GM12878 (cell line): ENCODE measurements at regions not wholly inside any gene's neighbourhood (a gene's known extent, or its start where the extent isn't known, plus 50 kb on each side); places are given as distances from the start of the nearest gene placed in this dataset.

ENCODE experiments used
- ATAC-seq: fragments of 200-7000 bp; cut with Tn5 transposase; 3 replicates; pipeline ENCODE4 v1.9.1; 2020; ENCODE audit warnings: mild to moderate bottlenecking, moderate library complexity
- BruUV-seq: library from RNA; stranded (reverse); fragments of 400-500 nt; replicated peaks from 2 replicates; lab custom pipeline; 2021; lab: Mats Ljungman, UMichigan
- CTCF ChIA-PET: fragments of 300-600 bp; sonication (Branson Sonifier 250); formaldehyde crosslinking; extraction: SDS; loops from one replicate; lab custom pipeline; 2021; ENCODE audit warnings: inconsistent platforms; lab: Yijun Ruan, JAX
- POLR2A ChIA-PET: fragments of 350-600 bp; formaldehyde crosslinking; extraction: SDS; loops from one replicate; lab custom pipeline; 2021; ENCODE audit warnings: inconsistent platforms; lab: Charles Lee
- RAD21 ChIA-PET: fragments of 300-600 bp; sonication (Branson Sonifier 250); formaldehyde crosslinking; loops from one replicate; lab custom pipeline; 2023; ENCODE audit warnings: antibody characterized with exemption; ENCODE audit not compliant: unreplicated experiment; lab: Charles Lee
- SMC1A ChIA-PET: fragments of 300-600 bp; sonication (Branson Sonifier 250); formaldehyde crosslinking; loops from one replicate; lab custom pipeline; 2023; ENCODE audit not compliant: unreplicated experiment, uncharacterized antibody; lab: Charles Lee
- DNase-seq: peaks from one replicate; pipeline ENCODE4 v3.0.0-alpha.2; 2011; ENCODE audit warnings: low read depth, low spot score
- FAIRE-seq: peaks from 3 replicates; lab custom pipeline; 2011; peaks lifted over from hg19 to GRCh38; lab: Jason Lieb, UNC
- H2AFZ ChIP-seq: 2 replicates; pipeline ENCODE4 v1.6.0; 2011; ENCODE audit warnings: low read depth, low read length, control low read depth; ENCODE audit not compliant: control insufficient read depth
- H3K27ac ChIP-seq: 2 replicates; pipeline ENCODE4 v1.5.1; 2011; ENCODE audit warnings: control low read depth; ENCODE audit not compliant: control insufficient read depth, insufficient read depth
- H3K27me3 ChIP-seq, 2 experiments: replicated peaks in 1 of 2; 2 replicates each; pipeline versions ENCODE4 v1.6.0 to v1.6.1; 2011; ENCODE audit warnings: low read length in 1 of 2; ENCODE audit not compliant: control insufficient read depth in 2 of 2, insufficient read depth in 2 of 2
- H3K36me3 ChIP-seq, 2 experiments: 2 replicates each; pipeline ENCODE4 v1.5.1; 2011; ENCODE audit warnings: low read length in 1 of 2; ENCODE audit not compliant: control insufficient read depth in 2 of 2, insufficient read depth in 2 of 2
- H3K4me1 ChIP-seq: 2 replicates; pipeline ENCODE4 v1.6.1; 2011; ENCODE audit warnings: mild to moderate bottlenecking, low read length, moderate library complexity, mixed read lengths; ENCODE audit not compliant: control insufficient read depth, insufficient read depth
- H3K4me2 ChIP-seq: 2 replicates; pipeline ENCODE4 v1.6.0; 2011; ENCODE audit warnings: control low read depth; ENCODE audit not compliant: control insufficient read depth, insufficient read depth
- H3K4me3 ChIP-seq: fragments of 200-600 bp; sonication (generic); 2 replicates; pipeline ENCODE4 v1.5.1; 2016
- H3K79me2 ChIP-seq: 2 replicates; pipeline ENCODE4 v1.6.0; 2011; ENCODE audit warnings: low read length; ENCODE audit not compliant: control insufficient read depth, insufficient read depth
- H3K9ac ChIP-seq: 2 replicates; pipeline ENCODE4 v1.8.0; 2011; ENCODE audit warnings: low read length, control low read depth, mixed read lengths; ENCODE audit not compliant: control insufficient read depth, insufficient read depth
- H3K9me3 ChIP-seq: replicated peaks from 3 replicates; pipeline ENCODE4 v1.5.1; 2011; ENCODE audit warnings: mild to moderate bottlenecking, low read length; ENCODE audit not compliant: control insufficient read depth, insufficient read depth
- H4K20me1 ChIP-seq: 2 replicates; pipeline ENCODE4 v1.6.0; 2011; ENCODE audit not compliant: control insufficient read depth, insufficient read depth
- ATF7 ChIP-seq: fragments of 450-650 bp; IDR thresholded peaks from 2 replicates; pipeline ENCODE4 v1.6.1; 2016; ENCODE audit warnings: low read depth, mild to moderate bottlenecking
- BHLHE40 ChIP-seq, 2 experiments: fragments of 450-650 bp in 1 of 2; IDR thresholded peaks; 2 replicates each; pipeline ENCODE4 v1.6.1; 2011 to 2017; ENCODE audit warnings: low read depth in 2 of 2, borderline replicate concordance in 1 of 2, improper control_type of control experiment in 1 of 2, low read length in 1 of 2, mild to moderate bottlenecking in 1 of 2
- CBX3 ChIP-seq: fragments of 200-600 bp; sonication (generic); IDR thresholded peaks from 2 replicates; pipeline ENCODE4 v1.6.1; 2016; ENCODE audit warnings: low read depth, borderline replicate concordance
- EZH2 ChIP-seq: IDR thresholded peaks from 2 replicates; pipeline ENCODE4 v1.6.1; 2012; ENCODE audit warnings: low read depth, mild to moderate bottlenecking, control low read depth, inconsistent platforms, low read length, borderline replicate concordance; ENCODE audit not compliant: control insufficient read depth
- FOXM1 ChIP-seq: IDR thresholded peaks from 2 replicates; pipeline ENCODE4 v1.6.1; 2012; ENCODE audit warnings: low read depth, mild to moderate bottlenecking, inconsistent platforms, low read length, moderate library complexity
- JUNB ChIP-seq: IDR thresholded peaks from 2 replicates; pipeline ENCODE4 v1.6.1; 2016; ENCODE audit warnings: antibody characterized with exemption, mild to moderate bottlenecking
- MYB ChIP-seq: fragments of 150-350 bp; IDR thresholded peaks from 2 replicates; pipeline ENCODE4 v1.6.1; 2014; ENCODE audit warnings: mild to moderate bottlenecking, low read depth, low read length, borderline replicate concordance
- SMARCA5 ChIP-seq: fragments of 450-650 bp; IDR thresholded peaks from 2 replicates; pipeline ENCODE4 v1.6.1; 2017; ENCODE audit warnings: mild to moderate bottlenecking
- ZNF207 ChIP-seq: fragments of 450-650 bp; IDR thresholded peaks from 2 replicates; pipeline ENCODE4 v1.6.1; 2014; ENCODE audit warnings: antibody characterized with exemption, mild to moderate bottlenecking, borderline replicate concordance
- WGBS: methylation state at CpG from one replicate; pipeline ENCODE4 v1.1.6; 2016; ENCODE audit warnings: low lambda C conversion rate; ENCODE audit not compliant: insufficient replicate concordance, insufficient coverage; ENCODE audit errors: missing lambda C conversion rate; 5-methylcytosine and 5-hydroxymethylcytosine counted together
- in situ Hi-C: fragments of 300-500 bp; cut with MboI; formaldehyde crosslinking; loops from 9 replicates; pipeline ENCODE4 v1.14.3; 2018; ENCODE audit warnings: mixed read lengths
- intact Hi-C: fragments of 100-400 bp; cut with micrococcal nuclease; formaldehyde crosslinking; loops from one replicate; pipeline ENCODE4 v1.14.2; 2022; ENCODE audit not compliant: unreplicated experiment
- TF ChIP-seq, protein P1 (sequence below): fragments of 450-650 bp; formaldehyde crosslinking; IDR thresholded peaks from 2 replicates; pipeline ENCODE4 v1.4.0; 2020; ENCODE audit warnings: mild to moderate bottlenecking, moderate library complexity
- TF ChIP-seq, protein P2 (sequence below): fragments of 450-650 bp; IDR thresholded peaks from 2 replicates; pipeline ENCODE4 v1.6.1; 2017; ENCODE audit warnings: borderline replicate concordance
- TF ChIP-seq, protein P3 (sequence below): IDR thresholded peaks from 2 replicates; pipeline ENCODE4 v1.6.1; 2011; ENCODE audit warnings: low read depth, low read length, improper control_type of control experiment, borderline replicate concordance
- TF ChIP-seq, protein P4 (sequence below): fragments of 450-650 bp; IDR thresholded peaks from 2 replicates; pipeline ENCODE4 v1.6.1; 2016; ENCODE audit warnings: mild to moderate bottlenecking, moderate library complexity, borderline replicate concordance

DNA sequence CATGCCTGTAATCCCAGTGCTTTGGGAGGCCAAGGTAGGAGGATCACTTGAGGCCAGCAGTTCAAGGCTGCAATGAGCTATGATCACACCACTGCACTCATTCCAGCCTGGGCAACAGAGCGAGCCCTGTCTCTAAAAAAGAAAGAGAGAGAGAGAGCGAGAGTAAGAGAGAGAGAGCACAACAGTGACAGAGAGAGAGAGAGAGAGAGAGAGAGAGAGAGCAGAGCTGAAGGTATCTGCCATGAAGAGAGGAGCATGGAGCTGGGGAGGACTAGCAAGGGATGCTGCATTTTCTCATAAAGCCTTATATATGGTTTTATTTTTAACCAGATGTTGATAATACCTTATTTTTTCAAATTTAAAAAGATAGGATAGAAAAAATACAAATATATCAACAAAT is 84.5 kb upstream of the RNF32 start:
- Histone ChIP-seq H3K9me3 (no peaks in the 10 kb centered on the region), H4K20me1 (no peaks in the 10 kb centered on the region), H3K9ac (no peak overlapping the region), H3K79me2 (no peaks in the 10 kb centered on the region), H3K27ac (no peak overlapping the region), H3K4me2 (no peak overlapping the region), H3K4me3 (no peak overlapping the region), H3K36me3 (no peaks in the 10 kb centered on the region), H2AFZ (no peak overlapping the region), H3K27me3 (no peaks in the 10 kb centered on the region), H3K4me1 (no peaks in the 10 kb centered on the region)
- no peak for FAIRE-seq
- in situ Hi-C loops = no loop called here
- CTCF ChIA-PET = interaction anchor here (0.6 kb wide), 1 partner anchor 43 kb away, joined by 3 read pairs; no protein-coding TSS in a partner anchor
- no peak for ATAC-seq
- RAD21 ChIA-PET = interaction anchor here (0.6 kb wide), 1 partner anchor 80 kb away, joined by 3 read pairs; no protein-coding TSS in a partner anchor
- BruUV-seq = no TSS peak
- intact Hi-C loops = no loop called here
- SMC1A ChIA-PET = interaction anchor here (1.0 kb wide), 1 partner anchor 18 kb away, joined by 3 read pairs; no protein-coding TSS in a partner anchor
- POLR2A ChIA-PET = no interaction called here
- 38% methylated on average over 2 of the region's 2 CpGs for WGBS
- DNase-seq = no peak
- TF ChIP-seq FOXM1 (no peak), JUNB (no peak), ATF7 (no peak), MYB (no peak), BHLHE40 (IDR thresholded peaks at IDR 0.05; ENCODE audit: borderline replicate concordance in 1 of 2, low read depth in 2 of 2, low read length in 1 of 2) (no peak), EZH2 (no peak), ZNF207 (no peak), CBX3 (no peak), SMARCA5 (no peak)
- TF ChIP-seq, protein P1, sequence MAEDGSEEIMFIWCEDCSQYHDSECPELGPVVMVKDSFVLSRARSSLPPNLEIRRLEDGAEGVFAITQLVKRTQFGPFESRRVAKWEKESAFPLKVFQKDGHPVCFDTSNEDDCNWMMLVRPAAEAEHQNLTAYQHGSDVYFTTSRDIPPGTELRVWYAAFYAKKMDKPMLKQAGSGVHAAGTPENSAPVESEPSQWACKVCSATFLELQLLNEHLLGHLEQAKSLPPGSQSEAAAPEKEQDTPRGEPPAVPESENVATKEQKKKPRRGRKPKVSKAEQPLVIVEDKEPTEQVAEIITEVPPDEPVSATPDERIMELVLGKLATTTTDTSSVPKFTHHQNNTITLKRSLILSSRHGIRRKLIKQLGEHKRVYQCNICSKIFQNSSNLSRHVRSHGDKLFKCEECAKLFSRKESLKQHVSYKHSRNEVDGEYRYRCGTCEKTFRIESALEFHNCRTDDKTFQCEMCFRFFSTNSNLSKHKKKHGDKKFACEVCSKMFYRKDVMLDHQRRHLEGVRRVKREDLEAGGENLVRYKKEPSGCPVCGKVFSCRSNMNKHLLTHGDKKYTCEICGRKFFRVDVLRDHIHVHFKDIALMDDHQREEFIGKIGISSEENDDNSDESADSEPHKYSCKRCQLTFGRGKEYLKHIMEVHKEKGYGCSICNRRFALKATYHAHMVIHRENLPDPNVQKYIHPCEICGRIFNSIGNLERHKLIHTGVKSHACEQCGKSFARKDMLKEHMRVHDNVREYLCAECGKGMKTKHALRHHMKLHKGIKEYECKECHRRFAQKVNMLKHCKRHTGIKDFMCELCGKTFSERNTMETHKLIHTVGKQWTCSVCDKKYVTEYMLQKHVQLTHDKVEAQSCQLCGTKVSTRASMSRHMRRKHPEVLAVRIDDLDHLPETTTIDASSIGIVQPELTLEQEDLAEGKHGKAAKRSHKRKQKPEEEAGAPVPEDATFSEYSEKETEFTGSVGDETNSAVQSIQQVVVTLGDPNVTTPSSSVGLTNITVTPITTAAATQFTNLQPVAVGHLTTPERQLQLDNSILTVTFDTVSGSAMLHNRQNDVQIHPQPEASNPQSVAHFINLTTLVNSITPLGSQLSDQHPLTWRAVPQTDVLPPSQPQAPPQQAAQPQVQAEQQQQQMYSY = no peak
- TF ChIP-seq, protein P2, sequence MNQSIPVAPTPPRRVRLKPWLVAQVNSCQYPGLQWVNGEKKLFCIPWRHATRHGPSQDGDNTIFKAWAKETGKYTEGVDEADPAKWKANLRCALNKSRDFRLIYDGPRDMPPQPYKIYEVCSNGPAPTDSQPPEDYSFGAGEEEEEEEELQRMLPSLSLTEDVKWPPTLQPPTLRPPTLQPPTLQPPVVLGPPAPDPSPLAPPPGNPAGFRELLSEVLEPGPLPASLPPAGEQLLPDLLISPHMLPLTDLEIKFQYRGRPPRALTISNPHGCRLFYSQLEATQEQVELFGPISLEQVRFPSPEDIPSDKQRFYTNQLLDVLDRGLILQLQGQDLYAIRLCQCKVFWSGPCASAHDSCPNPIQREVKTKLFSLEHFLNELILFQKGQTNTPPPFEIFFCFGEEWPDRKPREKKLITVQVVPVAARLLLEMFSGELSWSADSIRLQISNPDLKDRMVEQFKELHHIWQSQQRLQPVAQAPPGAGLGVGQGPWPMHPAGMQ = no peak
- TF ChIP-seq, protein P3, sequence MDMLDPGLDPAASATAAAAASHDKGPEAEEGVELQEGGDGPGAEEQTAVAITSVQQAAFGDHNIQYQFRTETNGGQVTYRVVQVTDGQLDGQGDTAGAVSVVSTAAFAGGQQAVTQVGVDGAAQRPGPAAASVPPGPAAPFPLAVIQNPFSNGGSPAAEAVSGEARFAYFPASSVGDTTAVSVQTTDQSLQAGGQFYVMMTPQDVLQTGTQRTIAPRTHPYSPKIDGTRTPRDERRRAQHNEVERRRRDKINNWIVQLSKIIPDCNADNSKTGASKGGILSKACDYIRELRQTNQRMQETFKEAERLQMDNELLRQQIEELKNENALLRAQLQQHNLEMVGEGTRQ = no peak
- TF ChIP-seq, protein P4, sequence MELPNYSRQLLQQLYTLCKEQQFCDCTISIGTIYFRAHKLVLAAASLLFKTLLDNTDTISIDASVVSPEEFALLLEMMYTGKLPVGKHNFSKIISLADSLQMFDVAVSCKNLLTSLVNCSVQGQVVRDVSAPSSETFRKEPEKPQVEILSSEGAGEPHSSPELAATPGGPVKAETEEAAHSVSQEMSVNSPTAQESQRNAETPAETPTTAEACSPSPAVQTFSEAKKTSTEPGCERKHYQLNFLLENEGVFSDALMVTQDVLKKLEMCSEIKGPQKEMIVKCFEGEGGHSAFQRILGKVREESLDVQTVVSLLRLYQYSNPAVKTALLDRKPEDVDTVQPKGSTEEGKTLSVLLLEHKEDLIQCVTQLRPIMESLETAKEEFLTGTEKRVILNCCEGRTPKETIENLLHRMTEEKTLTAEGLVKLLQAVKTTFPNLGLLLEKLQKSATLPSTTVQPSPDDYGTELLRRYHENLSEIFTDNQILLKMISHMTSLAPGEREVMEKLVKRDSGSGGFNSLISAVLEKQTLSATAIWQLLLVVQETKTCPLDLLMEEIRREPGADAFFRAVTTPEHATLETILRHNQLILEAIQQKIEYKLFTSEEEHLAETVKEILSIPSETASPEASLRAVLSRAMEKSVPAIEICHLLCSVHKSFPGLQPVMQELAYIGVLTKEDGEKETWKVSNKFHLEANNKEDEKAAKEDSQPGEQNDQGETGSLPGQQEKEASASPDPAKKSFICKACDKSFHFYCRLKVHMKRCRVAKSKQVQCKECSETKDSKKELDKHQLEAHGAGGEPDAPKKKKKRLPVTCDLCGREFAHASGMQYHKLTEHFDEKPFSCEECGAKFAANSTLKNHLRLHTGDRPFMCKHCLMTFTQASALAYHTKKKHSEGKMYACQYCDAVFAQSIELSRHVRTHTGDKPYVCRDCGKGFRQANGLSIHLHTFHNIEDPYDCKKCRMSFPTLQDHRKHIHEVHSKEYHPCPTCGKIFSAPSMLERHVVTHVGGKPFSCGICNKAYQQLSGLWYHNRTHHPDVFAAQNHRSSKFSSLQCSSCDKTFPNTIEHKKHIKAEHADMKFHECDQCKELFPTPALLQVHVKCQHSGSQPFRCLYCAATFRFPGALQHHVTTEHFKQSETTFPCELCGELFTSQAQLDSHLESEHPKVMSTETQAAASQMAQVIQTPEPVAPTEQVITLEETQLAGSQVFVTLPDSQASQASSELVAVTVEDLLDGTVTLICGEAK = no peak
